ENCODE measurements at regions not wholly inside any gene's neighbourhood (a gene's known extent, or its start where the extent isn't known, plus 50 kb on each side); places are given as distances from the start of the nearest gene placed in this dataset.

DNA sequence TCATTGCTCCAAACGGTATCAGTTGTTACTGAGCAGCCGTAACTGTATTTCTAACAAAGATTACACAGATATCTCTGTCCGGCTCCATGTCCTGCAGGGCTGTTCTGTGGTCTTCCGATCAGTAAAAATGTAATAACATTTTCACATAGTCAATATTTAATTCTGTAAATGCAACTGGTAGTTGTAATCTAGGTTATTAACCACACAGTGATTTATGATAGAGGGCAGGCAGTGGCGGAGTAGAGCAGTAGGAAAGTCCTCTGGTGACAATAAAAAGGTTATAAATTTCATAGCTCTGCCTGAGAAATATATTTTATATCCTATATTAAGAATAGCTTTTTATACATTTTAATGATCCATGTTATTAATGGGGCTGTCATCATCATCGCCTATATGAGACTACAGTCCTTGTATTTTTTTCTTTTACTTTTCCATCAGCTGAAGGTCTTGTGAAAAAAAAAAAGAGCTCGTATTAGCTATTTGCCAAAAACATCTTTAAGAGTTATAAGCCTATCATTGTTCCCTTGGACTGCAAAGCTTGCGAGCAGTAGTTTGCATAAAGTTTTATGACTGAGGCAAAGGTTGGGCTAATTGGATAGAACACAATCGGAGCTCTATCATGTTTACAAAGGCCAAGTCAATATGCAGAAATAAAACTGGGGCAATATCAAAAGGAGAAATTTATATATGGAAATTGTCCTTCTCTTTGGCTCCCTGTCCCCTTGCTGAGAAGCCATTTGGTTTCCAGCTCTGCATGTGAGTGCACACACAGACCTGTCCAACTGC lies 648.0 kb downstream of the IRX1 start:
- no peak for DNase-seq

DNA sequence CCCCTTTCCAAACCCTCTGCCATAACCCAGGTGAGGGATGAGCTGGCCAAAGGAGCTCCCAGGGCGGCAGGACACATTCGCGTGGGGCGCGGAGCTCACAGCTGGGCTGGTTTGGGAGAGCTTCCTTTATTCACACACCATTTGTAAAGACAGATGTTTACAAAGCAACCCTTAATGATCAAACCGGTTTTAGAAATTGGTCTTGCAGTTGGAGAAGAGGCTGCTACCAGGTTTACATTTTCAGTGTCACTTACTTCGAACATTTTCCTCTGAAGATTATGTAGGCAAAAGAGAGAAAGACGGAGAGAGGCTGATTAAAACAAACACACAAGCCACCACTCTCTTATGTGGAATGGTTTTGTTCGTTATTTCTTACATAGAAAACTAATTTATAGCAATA lies 648.7 kb downstream of the IRX1 start:
- no peak for DNase-seq

DNA sequence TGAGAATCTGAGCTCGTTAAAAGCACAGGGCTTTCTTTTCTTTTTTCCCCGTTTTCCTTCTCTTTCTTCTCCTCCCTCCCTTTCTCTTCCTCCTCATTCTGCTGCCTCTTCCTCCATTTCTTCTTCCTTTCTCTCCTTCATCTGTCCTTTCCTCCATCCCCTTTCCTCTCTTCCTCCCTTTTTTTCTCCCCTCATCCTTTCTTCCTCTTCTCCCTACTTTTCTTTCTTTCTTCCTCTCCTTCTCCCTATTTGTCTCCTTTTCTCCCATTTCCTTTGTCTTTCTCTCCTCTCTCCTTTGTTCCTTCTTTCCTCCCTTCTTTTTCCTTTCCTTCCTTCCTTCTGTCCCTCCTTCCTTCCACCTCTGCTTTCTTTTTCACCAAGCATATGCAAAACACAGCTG lies 649.4 kb downstream of the IRX1 start:
- DNase-seq: no peak

DNA sequence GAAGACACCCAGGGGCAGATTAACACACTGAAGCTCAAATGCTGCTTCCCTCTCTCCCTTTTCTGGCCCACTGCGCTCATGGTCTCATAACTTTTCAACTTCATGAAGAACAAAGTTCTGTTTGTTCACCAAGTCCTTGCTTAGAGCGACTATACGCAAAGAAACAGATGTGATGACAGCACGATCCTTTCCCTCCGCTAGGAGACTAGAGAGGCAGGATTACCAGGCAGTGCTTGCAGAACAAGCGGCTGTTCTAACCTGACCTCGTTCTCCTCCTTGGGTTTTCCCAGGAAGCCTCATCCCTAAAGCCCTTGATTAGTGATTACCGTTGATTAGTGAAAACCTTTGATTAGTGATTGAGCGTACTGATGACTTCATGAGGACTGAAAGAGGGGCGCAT lies 649.9 kb downstream of the IRX1 start:
- no peak for DNase-seq

DNA sequence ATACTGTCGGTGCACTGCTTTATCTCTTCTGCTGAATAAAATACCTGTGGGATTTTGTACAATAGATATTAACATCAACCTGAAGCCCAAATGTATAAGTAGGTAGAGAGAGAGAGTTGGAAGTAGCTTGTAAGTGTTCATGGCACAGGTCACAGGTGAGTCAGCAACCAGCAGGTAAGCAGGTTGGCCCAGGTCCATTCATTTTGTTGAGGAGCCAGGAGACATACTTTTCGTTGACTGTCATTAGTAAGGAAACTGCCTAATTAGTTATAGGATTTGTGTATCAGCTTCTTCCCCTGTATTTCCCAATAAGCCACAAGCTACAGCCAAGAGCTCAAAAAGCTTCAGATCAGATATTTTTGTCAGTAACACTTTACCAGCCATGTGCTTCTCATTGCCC lies 650.8 kb downstream of the IRX1 start:
- DNase-seq: no peak

DNA sequence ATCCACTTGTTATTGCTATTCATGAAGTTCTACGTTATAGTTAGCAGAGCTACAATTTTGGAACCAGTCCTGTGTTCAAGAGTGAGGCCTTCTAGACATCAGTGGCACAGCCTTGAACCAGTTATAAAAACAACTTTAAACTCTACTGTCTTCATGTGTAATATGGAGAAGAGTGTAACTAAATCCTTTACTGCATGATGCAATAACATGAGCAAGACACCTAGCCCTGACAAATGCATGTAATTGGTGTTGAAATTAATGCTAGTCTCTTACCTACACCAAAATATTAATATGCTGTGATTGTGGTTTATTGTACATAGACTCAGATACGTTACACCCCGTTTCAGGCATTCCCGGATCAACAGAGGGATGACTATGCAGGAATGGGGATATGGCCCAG lies 654.6 kb downstream of the IRX1 start:
- no peak for DNase-seq

DNA sequence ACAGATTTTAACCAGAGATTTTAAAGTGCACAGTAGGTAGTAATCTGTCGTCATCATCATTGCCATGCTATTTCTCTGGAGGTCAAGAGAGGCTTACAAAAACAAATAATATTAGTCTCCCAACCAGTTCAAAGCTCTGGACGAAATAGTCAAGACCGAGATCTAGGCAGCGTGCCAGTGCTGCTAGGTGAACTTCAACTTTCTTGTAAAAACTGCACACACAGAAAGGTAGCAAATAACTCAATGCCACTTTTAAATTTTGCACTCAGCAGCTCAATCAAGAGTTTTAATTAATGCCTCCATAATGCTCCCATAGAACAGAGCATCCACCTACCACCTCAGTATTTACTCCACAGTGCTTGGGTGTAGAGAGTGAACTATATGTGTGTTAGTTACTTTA lies 656.8 kb downstream of the IRX1 start:
- no peak for DNase-seq

DNA sequence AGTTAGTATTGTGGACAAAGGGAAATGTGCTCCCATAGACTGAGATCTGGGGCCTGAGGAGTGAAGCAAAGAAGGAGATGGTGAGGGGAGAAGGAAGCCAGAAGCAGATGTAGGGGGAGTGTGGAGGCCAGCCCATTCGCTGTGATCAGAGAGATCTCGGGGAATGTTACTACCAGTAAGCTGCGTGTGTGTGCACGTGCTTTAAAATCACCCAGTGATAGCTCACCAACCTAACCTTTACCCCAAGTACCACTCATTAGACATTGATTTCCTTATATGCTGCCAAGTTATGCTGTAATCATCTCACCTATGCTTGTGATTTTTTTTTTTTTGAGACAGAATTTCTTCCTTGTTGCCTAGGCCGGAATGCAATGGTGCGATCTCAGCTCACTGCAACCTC lies 659.1 kb downstream of the IRX1 start:
- no peak for DNase-seq

DNA sequence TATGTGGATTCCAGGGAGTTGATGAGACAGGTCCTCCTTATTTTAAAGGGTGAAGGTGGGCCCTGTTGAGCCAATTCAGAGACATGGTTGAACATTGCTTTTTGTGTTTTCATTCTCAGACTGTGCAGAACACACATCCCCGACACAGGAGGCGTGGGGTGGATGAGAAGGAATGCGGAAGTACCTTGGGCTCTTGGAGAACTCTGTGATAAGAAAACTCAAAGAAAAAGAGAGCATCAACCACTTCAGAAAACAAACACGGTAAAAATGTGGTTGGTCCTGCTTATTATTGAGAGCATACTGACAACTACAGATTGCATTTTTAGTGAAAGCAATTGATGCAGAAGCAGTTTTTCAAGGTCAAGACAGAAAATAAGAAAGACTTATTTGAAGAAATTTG lies 659.8 kb downstream of the IRX1 start:
- no peak for DNase-seq

DNA sequence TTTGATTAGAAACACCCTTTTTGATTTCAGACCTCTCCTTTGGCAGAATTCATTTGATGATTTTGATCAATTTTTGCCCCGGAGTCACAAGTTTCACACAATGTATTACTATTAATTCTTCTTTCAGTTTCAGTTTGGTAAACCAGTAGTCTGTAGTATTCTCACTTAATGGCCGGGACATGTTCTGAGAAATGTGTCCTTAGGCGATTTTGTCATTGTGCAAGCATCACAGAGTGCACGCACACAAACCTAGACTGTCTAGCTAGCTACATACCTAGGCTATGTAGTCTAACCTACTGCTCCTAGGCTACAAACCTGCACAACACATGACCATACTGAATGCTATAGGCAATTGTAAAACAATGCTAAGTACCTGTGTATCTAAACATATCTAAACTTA lies 662.5 kb downstream of the IRX1 start:
- DNase-seq: no peak

DNA sequence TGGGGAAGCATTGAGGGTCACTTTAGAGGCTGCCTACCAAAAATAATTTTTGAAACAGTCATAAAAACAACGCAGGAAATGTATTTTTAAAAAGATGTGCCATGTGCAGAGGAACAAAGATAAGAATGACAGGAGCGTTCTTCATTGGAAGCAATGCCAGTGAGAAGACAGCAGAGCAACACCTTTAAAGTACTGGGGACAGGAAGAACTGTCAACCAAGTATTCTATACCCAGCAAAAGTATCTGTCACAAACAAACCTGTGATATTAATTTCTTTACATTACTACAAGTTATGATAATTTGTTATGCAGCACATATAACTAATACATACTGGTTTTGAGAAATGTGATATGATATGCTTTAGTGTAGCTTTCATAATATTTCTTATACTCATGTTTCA lies 675.6 kb downstream of the IRX1 start:
- DNase-seq: no peak

DNA sequence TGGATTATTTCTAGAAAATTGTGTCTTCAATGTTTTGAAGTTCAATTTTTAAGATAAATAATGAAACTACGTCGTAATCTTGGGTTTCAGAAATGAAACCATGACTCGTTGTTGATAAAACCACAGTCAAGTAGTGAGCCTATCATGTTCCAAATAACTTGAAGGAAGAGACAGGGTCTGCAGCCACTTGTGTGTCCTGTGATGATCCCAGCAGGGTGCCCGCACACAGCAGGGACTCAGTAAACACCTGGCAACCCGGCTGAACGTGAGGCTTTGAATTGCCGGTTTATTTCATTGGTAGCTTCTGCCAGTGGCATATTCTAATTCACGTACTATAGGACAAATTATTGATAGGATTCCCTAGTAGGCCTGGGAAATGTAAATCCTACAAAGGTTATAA lies 679.6 kb downstream of the IRX1 start:
- peak; percentile 24 for DNase-seq

DNA sequence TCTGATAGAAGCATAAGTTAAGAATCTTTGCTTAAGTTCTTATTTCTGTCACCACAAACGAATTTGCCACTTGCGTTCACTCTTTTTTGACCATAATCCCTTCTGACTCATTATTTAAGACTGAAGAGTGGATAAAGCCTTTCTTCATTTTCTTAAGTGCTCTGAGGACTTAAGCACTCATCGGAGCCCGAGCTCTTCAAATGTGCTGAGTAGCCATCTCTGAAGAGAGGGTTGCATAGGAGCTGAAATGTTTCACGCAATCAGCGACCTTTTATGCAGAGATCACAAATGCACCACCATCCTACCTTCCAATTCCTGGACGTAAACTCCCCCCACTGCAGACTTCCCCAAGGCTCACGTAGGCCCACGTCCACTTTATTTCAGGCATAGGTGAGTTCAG lies 699.2 kb downstream of the IRX1 start:
- DNase-seq: no peak

DNA sequence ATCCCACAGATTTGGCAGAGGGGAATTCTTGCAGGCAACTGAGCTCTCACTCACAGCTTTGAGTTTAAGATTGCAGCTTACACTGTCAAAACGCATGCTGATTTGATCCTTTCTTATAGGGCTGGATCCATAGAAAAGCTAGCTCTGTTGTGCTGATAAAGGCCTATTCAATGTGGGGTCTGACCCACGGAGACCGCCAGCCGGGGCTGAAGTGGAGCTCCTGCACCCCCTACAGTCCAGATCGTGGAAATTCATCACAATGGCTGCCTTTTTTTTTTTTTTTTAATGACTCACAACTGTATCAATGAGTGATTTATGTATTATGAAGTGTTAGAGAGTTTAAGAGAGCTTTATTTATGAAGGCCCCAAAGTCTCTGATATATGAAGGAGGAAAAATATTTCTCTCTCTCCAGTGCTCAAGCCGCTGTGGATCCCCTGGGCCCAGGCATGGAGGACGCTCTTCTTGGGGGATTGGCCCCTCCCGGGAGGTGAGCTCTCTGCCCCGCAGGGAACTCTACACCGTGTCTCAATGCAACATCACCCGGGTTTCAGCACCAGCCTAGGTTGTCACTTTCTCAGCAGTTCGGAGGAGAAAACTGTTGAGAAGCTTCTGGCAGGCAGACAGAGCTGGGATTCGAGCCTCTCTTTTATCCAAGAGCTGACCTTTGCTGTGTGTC lies 700.2 kb downstream of the IRX1 start:
- no peak for DNase-seq

DNA sequence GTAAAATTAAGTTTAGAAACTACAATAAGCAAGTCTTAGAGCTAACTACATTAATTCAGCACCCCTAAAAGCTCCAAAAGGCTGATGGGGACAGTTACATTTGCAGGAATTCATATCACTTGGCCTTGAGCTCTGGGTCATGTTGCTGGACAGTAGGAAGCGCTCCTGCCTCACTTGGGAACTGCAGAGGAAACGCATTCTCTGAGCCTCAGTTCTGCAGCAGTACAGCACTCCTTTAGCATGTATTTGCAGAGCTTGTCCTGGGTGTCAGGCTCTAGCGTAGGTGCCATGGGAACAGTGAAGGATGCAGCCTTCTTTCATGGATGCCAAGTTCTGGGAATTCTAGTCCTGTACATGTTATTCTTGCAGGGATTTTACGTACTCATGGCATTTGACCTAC lies 710.4 kb downstream of the IRX1 start:
- DNase-seq: no peak

DNA sequence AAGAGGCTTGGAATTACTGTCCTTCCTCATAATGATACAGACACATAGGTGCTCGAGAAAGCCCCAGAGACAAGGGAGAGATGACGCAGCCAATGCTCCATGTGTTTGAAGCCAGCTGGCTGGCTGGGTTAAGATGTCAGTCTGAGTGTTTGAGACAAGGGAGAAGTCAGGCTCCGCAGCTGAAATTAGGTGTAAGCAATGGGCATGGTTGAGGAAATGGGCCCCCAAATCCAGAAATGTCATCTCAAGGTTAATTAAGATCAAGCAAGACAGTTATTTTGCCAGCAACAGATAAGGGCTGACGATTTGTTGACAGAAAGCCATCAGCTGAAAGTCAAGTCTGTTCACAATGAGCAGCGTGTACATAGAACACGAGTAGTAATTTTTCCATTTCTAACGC lies 713.4 kb downstream of the IRX1 start:
- no peak for DNase-seq

DNA sequence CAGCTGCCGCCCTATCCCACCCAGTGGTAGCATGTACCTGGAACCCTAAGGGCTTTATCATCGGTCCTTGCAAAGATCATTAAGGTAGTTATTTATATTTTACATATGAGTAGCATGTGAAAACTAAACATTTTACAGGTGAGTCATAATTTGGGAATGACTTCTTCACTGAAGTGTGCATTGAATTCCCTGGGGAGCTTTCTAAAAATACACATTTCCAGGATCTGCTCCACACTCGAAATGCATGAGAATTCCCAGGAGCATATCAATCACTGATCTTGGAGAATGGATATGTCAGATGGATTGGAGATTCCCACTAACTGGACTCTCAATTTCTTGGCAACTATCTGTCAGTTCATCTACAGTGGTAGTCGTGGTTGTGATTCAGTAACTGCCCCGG lies 717.5 kb downstream of the IRX1 start:
- DNase-seq: no peak

DNA sequence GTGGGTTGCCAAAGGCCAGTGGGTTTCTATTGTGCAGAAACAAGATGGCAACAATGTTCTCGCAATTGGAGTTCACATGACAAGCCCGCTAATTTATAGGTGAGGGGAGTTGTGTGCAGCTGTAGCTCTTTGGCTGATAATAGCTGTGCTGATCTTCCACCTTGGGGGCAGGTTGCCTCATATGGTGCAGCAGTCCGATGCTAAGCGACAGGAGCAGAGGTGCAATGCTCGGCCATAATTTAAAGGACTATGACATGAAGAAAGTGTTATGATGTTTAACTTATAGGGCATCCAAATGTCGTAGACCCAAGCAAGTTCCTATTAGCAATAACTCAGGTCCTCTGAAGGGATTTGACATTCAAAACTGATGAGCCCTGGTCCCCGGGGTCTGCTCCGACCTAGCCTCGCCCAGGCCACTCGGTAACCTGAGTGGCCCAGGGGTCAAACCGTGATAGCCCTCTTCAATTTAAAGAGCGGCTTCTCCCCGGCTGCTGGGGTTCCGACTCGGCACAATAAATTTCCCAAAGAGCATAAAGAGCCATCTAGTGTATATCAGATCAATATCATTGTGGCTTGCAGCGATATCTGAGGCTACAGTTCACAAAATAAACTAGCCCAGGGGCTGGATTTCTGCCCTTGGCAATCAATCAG lies 724.0 kb downstream of the IRX1 start:
- DNase-seq: no peak

DNA sequence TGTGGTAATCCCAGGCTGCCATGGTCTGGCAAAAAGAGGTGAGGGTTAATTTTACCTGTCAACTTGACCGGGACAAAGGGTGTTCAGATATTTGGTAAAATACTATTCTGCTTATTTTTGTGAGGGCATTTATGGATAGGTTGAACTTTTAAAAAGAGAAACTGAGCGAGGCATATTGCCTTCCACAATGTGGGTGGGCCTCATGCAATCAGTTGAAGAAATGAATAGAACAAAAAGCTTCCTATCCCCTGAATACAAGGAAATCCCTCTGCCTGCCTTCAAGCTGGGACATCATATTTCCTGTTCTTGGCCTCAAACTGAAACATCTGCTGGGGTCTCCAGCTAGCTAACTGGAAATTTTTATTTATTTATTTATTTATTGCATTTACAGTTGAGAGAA lies 734.7 kb downstream of the IRX1 start:
- DNase-seq: no peak

DNA sequence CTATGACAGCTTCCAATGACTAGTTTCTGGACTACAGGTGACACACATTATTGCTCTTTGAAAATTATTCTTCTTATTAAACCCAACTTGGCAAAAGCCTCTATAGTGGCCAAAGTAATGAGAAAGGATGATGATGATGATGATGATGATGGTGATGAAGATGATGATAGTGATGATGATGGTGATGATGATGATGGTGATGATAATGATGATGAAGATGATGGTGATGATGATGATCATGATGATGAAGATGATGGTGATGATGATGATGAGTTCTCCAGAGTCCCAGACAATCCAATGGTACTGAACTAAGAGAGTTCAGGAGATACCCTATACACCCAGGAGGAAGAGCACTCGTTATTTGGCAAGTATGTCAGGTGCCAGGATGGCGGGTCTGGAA lies 739.4 kb downstream of the IRX1 start:
- no peak for DNase-seq

DNA sequence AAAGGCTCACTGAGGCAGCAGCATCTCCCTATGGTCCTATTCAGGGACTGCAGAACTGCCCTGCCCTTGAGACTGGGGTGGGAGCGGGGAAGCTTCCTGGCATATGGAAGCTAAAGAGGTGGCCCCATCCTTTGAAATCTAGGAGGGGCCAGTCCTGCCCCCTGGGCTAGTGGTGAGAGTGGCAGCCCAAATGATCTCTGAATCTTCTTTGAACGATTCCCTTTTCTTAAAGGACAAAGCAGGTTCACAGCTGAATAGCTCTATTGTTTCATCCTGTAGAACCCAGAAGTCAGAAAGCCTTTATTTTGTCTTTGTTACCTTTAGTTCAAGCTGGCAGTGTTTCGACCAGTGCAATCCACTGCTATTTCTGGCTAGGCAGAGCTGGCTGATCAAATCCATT lies 741.9 kb downstream of the IRX1 start:
- no peak for DNase-seq

DNA sequence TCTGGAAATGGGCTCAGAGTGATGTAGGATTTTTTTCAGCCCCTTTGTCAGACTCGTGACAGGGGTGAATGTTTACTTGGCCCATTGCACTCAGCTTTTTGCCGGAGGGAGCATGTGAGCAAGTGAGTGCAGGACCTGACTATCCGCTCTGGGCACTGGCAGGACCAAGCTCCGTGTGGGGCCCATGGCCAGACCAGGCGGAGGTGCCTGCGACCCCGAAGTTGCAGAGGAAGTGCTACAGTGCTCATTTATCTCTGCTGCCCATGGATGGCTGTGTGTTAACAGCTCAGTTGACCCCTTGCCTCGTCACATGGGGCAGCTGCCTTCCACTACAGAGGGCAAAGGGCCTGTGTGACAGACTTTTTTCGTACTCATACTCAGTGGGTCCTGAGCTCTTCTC lies 744.3 kb downstream of the IRX1 start:
- DNase-seq: no peak

DNA sequence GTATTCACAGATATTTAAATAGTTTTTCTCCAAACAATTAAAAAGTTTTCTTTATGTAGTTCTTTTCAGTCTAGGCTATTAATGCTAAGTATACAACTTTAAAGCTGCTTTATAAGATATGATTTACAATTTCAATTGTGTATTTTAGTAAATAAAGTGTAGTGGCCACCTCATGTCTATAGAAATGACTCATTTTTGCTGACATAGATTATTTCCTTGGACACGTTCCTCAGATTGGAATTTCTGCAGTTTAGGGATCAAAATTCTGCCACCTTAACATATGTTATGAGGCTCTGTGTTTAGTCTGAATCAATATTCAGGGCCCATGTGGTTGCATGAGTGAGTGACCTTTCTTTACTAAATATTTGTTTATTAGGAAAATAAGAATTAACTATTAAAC lies 750.2 kb downstream of the IRX1 start:
- no peak for DNase-seq

DNA sequence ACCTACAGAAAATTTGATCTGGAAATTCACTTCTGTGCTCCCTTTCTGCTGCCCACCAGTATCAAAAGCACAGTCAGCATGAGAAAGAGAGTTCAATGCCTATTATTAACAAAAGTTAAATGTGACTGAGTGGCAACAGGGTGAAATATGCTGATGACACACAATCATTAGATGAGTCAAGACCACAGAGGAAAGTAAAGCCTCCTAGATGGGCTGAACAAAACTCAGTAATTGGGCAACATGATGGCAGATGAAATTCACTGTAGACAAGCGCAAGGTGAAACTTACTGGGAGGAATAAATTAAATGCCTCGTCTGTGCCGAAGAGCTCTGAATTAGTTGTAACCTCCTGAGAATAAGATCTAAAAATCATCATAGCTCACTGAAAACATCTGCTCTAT lies 752.8 kb downstream of the IRX1 start:
- DNase-seq: no peak

DNA sequence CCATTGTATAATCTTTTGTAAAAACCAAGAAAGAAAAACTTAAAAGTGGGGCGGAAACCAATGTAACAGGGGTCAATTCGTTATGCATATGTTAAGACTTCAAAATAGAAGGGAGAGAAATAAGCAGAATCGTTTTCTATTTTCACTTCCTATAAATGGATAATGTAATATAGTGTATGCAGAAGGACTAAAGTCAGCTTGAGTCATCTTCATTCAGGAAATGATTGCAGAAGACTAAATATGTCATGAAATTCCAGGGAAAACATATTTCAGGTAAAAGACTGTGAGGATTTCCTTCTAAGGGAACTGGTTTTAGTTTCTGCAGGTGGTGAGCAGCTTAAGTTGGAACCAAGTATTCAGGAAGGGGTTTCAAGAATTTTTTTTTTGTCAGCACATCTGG lies 753.3 kb downstream of the IRX1 start:
- no peak for DNase-seq

Measured in NCI-H146 (cell line).